ENCODE measurements at regions not wholly inside any gene's neighbourhood (a gene's known extent, or its start where the extent isn't known, plus 50 kb on each side); places are given as distances from the start of the nearest gene placed in this dataset.

- Histone ChIP-seq H3K4me1 (ENCODE audit: insufficient read depth, low read length) (no peaks in the 10 kb centered on the region), H3K27ac (ENCODE audit: low read length) (no peak overlapping the region), H2AFZ (ENCODE audit: low read depth, low read length) (no peak overlapping the region), H3K4me2 (ENCODE audit: insufficient read depth, low read length) (no peak overlapping the region), H4K20me1 (ENCODE audit: insufficient read depth, low read length) (no peaks in the 10 kb centered on the region), H3K9ac (ENCODE audit: low read depth, low read length) (no peak overlapping the region), H3K79me2 (ENCODE audit: insufficient read depth, low read length) (no peaks in the 10 kb centered on the region), H3K4me3 (ENCODE audit: low read depth in 1 of 2, low read length in 2 of 2) (no peak overlapping the region), H3K36me3 (ENCODE audit: insufficient read depth, low read length) (no peaks in the 10 kb centered on the region), H3K27me3 (ENCODE audit: insufficient read depth, low read length, poor library complexity) (no peaks in the 10 kb centered on the region), H3K9me3 (ENCODE audit: insufficient read depth, low read length, severe bottlenecking) (no peaks in the 10 kb centered on the region)
- no peak for TF ChIP-seq EZH2 (IDR thresholded peaks at IDR 0.05; ENCODE audit: borderline replicate concordance, low read depth, low read length, severe bottlenecking)
- TF ChIP-seq CTCF (IDR thresholded peaks at IDR 0.05; ENCODE audit: borderline replicate concordance, extremely low read depth, low read length, poor library complexity, severe bottlenecking) = no peak
- ATAC-seq (ENCODE audit: insufficient read depth, low read depth) = no peak
- no peak for DNase-seq
These were observed 203.9 kb upstream of the NEBL start for GRCh38 chr10:21100871-21101514.

GRCh38 chr10:21100190-21100589 lies 203.1 kb upstream of the NEBL start:
- H3K27ac ChIP-seq (ENCODE audit: low read length) = no peak overlapping the region
- no peak overlapping the region for H3K4me3 ChIP-seq (ENCODE audit: low read depth in 1 of 2, low read length in 2 of 2)
- no peaks in the 10 kb centered on the region for H4K20me1 ChIP-seq (ENCODE audit: insufficient read depth, low read length)
- H3K27me3 ChIP-seq (ENCODE audit: insufficient read depth, low read length, poor library complexity) = no peaks in the 10 kb centered on the region
- no peaks in the 10 kb centered on the region for H3K79me2 ChIP-seq (ENCODE audit: insufficient read depth, low read length)
- DNase-seq (no peak), ATAC-seq (ENCODE audit: insufficient read depth, low read depth) (no peak)
- no peak overlapping the region for H3K9ac ChIP-seq (ENCODE audit: low read depth, low read length)
- no peak overlapping the region for H3K4me2 ChIP-seq (ENCODE audit: insufficient read depth, low read length)
- H2AFZ ChIP-seq (ENCODE audit: low read depth, low read length) = no peak overlapping the region
- no peak for TF ChIP-seq CTCF (IDR thresholded peaks at IDR 0.05; ENCODE audit: borderline replicate concordance, extremely low read depth, low read length, poor library complexity, severe bottlenecking)
- no peak for TF ChIP-seq EZH2 (IDR thresholded peaks at IDR 0.05; ENCODE audit: borderline replicate concordance, low read depth, low read length, severe bottlenecking)
- H3K9me3 ChIP-seq (ENCODE audit: insufficient read depth, low read length, severe bottlenecking) = no peaks in the 10 kb centered on the region
- no peaks in the 10 kb centered on the region for H3K36me3 ChIP-seq (ENCODE audit: insufficient read depth, low read length)
- H3K4me1 ChIP-seq (ENCODE audit: insufficient read depth, low read length) = no peaks in the 10 kb centered on the region

GRCh38 chr10:21099291-21100062 lies 202.4 kb upstream of the NEBL start:
- Histone ChIP-seq H3K27ac (ENCODE audit: low read length) (no peak overlapping the region), H2AFZ (ENCODE audit: low read depth, low read length) (no peak overlapping the region)

More at GRCh38 chr10:21099291-21100062, 202.4 kb upstream of the NEBL start:
- DNase-seq = no peak
- no peak for ATAC-seq (ENCODE audit: insufficient read depth, low read depth)
- H3K9ac ChIP-seq (ENCODE audit: low read depth, low read length) = no peak overlapping the region
- TF ChIP-seq CTCF (IDR thresholded peaks at IDR 0.05; ENCODE audit: borderline replicate concordance, extremely low read depth, low read length, poor library complexity, severe bottlenecking) (no peak), EZH2 (IDR thresholded peaks at IDR 0.05; ENCODE audit: borderline replicate concordance, low read depth, low read length, severe bottlenecking) (no peak)
- no peaks in the 10 kb centered on the region for H3K79me2 ChIP-seq (ENCODE audit: insufficient read depth, low read length)
- no peak overlapping the region for H3K4me3 ChIP-seq (ENCODE audit: low read depth in 1 of 2, low read length in 2 of 2)
- H4K20me1 ChIP-seq (ENCODE audit: insufficient read depth, low read length) = no peaks in the 10 kb centered on the region
- H3K36me3 ChIP-seq (ENCODE audit: insufficient read depth, low read length) = no peaks in the 10 kb centered on the region
- no peaks in the 10 kb centered on the region for H3K4me1 ChIP-seq (ENCODE audit: insufficient read depth, low read length)
- H3K4me2 ChIP-seq (ENCODE audit: insufficient read depth, low read length) = no peak overlapping the region
- H3K9me3 ChIP-seq (ENCODE audit: insufficient read depth, low read length, severe bottlenecking) = no peaks in the 10 kb centered on the region
- H3K27me3 ChIP-seq (ENCODE audit: insufficient read depth, low read length, poor library complexity) = no peaks in the 10 kb centered on the region

Data from DND-41 (cell line).